ENCODE measurements at regions not wholly inside any gene's neighbourhood (a gene's known extent, or its start where the extent isn't known, plus 50 kb on each side); places are given as distances from the start of the nearest gene placed in this dataset.

GRCh38 chr1:95180371-95180770, 53.6 kb upstream of the RWDD3 start:
- no peak for TF ChIP-seq CTCF (IDR thresholded peaks at IDR 0.05; ENCODE audit: low read depth, low read length)
- no peak for DNase-seq (ENCODE audit: extremely low read depth, low read depth)

GRCh38 chr1:95181096-95181495, 52.9 kb upstream of the RWDD3 start:
- no peak for DNase-seq (ENCODE audit: extremely low read depth, low read depth)
- no peak for TF ChIP-seq CTCF (IDR thresholded peaks at IDR 0.05; ENCODE audit: low read depth, low read length)

- no peak for TF ChIP-seq CTCF (IDR thresholded peaks at IDR 0.05; ENCODE audit: low read depth, low read length)
- no peak for DNase-seq (ENCODE audit: extremely low read depth, low read depth)
These were observed 50.1 kb upstream of the RWDD3 start for GRCh38 chr1:95183952-95184351.
